OCI-LY3 (cell line): ENCODE measurements at regions not wholly inside any gene's neighbourhood (a gene's known extent, or its start where the extent isn't known, plus 50 kb on each side); places are given as distances from the start of the nearest gene placed in this dataset.

Source experiments
- EZH2phosphoT487 ChIP-seq: fragments of 200-600 bp; shearing (Covaris generic); IDR thresholded peaks from 2 replicates; pipeline ENCODE4 v1.6.1; 2018; ENCODE audit warnings: antibody characterized with exemption, mixed run types, low read depth
- TF ChIP-seq, protein P1 (sequence below): fragments of 200-600, 300-600 bp; sonication (generic); IDR thresholded peaks from 2 replicates; pipeline ENCODE4 v1.5.1; 2014; ENCODE audit warnings: antibody characterized with exemption, low read length, low read depth

DNA sequence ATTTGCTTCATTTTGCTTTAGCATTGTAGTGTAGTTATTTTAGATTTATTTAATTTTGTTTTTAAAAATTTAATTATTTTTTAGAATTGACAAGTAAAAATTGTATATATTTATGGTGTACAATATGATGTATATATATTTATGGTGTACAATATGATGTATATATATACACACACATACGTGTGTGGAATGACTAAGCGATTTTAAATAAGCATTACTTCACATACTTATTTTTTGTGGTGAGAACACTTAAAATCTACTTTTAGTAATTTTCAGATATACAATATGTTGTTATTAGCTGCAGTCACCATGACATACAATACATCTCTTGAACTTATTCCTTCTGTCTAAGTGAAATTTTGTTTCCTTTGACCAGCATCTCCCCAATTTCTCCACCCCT lies 172.9 kb downstream of the SPRY1 start:
- TF ChIP-seq, protein P1, sequence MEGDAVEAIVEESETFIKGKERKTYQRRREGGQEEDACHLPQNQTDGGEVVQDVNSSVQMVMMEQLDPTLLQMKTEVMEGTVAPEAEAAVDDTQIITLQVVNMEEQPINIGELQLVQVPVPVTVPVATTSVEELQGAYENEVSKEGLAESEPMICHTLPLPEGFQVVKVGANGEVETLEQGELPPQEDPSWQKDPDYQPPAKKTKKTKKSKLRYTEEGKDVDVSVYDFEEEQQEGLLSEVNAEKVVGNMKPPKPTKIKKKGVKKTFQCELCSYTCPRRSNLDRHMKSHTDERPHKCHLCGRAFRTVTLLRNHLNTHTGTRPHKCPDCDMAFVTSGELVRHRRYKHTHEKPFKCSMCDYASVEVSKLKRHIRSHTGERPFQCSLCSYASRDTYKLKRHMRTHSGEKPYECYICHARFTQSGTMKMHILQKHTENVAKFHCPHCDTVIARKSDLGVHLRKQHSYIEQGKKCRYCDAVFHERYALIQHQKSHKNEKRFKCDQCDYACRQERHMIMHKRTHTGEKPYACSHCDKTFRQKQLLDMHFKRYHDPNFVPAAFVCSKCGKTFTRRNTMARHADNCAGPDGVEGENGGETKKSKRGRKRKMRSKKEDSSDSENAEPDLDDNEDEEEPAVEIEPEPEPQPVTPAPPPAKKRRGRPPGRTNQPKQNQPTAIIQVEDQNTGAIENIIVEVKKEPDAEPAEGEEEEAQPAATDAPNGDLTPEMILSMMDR, result no peak
- TF ChIP-seq EZH2phosphoT487, result no peak
